GM10248 (cell line): ENCODE measurements at regions not wholly inside any gene's neighbourhood (a gene's known extent, or its start where the extent isn't known, plus 50 kb on each side); places are given as distances from the start of the nearest gene placed in this dataset.

ENCODE experiments used
- CTCF ChIA-PET: fragments of 300-600 bp; sonication (Branson Sonifier 250); formaldehyde crosslinking; extraction: SDS; loops from one replicate; lab custom pipeline; 2021; ENCODE audit warnings: antibody characterized with exemption; lab: Yijun Ruan, JAX
- POLR2A ChIA-PET: fragments of 350-650 bp; sonication (Branson Sonifier 250); formaldehyde crosslinking; extraction: SDS; loops from one replicate; lab custom pipeline; 2020; ENCODE audit warnings: antibody characterized with exemption; lab: Yijun Ruan, JAX
- DNase-seq: peaks from one replicate; pipeline ENCODE4 v3.0.0; 2012; ENCODE audit errors: extremely low spot score
- TF ChIP-seq, protein P1 (sequence below): IDR thresholded peaks from 2 replicates; pipeline ENCODE4 v1.5.1; 2012; ENCODE audit warnings: mild to moderate bottlenecking, low read depth; ENCODE audit errors: extremely low read depth, missing control alignments, control extremely low read depth

DNA sequence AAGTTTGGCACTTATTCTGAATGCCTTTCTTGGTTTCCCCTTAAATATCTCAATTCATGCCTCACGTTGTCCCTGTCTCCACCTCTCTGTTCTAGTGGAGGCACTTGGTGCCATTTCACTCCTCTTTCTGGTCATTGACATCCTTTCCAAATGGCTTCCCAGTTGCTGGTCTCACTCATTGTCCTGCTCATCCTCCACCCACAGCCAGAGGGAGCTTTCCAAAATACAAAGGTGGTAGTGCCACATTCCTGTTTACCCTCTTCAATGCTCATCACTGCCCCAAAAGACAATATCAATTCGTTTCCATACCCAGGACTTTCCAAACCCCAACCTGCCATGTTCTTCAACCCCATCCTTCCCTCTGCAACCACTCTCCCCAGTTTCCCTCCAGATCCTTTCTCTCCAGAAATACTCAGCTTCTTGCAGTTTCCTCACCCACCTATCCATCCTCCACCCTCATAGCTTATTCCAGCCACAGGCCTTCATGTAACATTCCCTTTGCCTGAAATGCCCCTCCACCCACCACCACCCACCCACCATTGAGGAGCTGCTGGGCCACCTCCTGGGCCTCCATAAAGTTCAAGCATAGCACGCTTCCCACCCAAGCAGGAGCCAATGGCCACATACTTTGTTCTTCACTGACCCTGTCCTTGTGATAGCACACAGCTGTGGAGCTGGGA lies 63.1 kb upstream of the ADRB1 start:
- POLR2A ChIA-PET: no interaction called here
- TF ChIP-seq, protein P1, sequence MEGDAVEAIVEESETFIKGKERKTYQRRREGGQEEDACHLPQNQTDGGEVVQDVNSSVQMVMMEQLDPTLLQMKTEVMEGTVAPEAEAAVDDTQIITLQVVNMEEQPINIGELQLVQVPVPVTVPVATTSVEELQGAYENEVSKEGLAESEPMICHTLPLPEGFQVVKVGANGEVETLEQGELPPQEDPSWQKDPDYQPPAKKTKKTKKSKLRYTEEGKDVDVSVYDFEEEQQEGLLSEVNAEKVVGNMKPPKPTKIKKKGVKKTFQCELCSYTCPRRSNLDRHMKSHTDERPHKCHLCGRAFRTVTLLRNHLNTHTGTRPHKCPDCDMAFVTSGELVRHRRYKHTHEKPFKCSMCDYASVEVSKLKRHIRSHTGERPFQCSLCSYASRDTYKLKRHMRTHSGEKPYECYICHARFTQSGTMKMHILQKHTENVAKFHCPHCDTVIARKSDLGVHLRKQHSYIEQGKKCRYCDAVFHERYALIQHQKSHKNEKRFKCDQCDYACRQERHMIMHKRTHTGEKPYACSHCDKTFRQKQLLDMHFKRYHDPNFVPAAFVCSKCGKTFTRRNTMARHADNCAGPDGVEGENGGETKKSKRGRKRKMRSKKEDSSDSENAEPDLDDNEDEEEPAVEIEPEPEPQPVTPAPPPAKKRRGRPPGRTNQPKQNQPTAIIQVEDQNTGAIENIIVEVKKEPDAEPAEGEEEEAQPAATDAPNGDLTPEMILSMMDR: peak; percentile 13
- no peak for DNase-seq
- CTCF ChIA-PET: interaction anchor here (1.0 to 3.4 kb wide), 6 partner anchors 10 to 27 kb away, joined by 3 to 10 read pairs (median 4); no protein-coding TSS in a partner anchor

- POLR2A ChIA-PET: interaction anchor here (0.6 kb wide), 1 partner anchor 26 kb away, joined by 3 read pairs; no protein-coding TSS in a partner anchor
- no peak for DNase-seq
- CTCF ChIA-PET: interaction anchor here (0.9 to 3.4 kb wide), 10 partner anchors 9 to 121 kb away, joined by 3 to 10 read pairs (median 3); no protein-coding TSS in a partner anchor
- TF ChIP-seq, protein P1: no peak
Observed at GRCh38 chr10:113982296-113982695, 61.4 kb upstream of the ADRB1 start.

- peak; percentile 33 for DNase-seq
- TF ChIP-seq, protein P1: no peak
- CTCF ChIA-PET: interaction anchor here (0.9 to 3.4 kb wide), 11 partner anchors 9 to 122 kb away, joined by 3 to 10 read pairs (median 3); no protein-coding TSS in a partner anchor
- POLR2A ChIA-PET: interaction anchor here (0.6 kb wide), 1 partner anchor 25 kb away, joined by 3 read pairs; no protein-coding TSS in a partner anchor
Observed at GRCh38 chr10:113982769-113983168, 60.9 kb upstream of the ADRB1 start.

DNA sequence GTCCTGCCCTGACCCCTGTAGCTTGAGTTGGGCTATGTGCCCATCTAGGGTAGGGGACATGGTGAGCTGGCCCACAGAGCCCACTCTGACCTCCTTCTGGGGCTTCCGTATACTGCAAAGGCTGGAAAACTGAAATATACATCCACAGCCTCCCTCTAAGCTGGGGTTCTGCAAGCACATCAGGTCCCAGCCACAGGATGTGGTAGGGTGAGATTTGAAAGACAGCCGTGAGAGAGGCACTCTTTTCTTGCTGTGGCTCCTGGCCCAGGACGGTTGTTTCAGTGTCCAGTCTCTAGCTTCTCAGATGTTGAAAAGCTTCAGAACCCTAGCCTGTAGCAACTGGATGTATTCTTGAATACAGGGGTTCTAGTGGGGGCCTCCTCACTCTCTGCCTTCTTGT lies 60.1 kb upstream of the ADRB1 start:
- no peak for DNase-seq
- POLR2A ChIA-PET: no interaction called here
- CTCF ChIA-PET: interaction anchor here (1.0 to 3.4 kb wide), 8 partner anchors 12 to 122 kb away, joined by 3 to 10 read pairs (median 4); no protein-coding TSS in a partner anchor
- TF ChIP-seq, protein P1: no peak

DNA sequence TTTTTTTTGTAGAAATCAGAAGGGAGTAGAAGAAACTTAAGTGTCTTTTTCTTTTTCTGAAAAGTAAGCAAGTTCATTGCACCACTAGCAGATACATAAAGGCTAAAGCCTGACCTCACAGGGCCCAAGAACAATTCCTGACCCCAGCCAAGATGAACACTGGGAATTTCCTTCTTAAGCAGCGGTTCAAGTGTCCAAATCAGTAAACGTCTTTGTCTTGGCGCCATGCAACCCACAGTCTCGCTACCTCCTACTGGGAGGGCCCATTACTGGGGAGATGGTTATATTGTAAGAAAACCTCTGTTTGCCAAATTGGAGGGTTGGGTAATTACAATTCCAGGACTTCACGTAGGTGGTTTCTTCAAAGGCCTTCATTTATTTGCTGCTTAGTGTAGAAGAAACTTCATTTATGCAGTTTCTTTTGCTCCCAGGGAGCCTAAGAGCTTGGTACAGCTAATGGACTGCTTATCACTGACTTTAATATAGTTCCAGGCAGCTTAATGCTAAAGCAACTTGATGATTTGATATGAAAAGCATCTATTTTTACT lies 58.3 kb upstream of the ADRB1 start:
- ChIA-PET POLR2A (no interaction called here), CTCF (interaction anchor here (0.6 to 1.5 kb wide), 3 partner anchors 10 to 62 kb away, joined by 3 read pairs; no protein-coding TSS in a partner anchor)
- DNase-seq: no peak
- TF ChIP-seq, protein P1: no peak

GRCh38 chr10:113986316-113986715 lies 57.4 kb upstream of the ADRB1 start:
- DNase-seq: no peak
- ChIA-PET CTCF (interaction anchor here (0.9 to 1.5 kb wide), 2 partner anchors 9 to 11 kb away, joined by 3 read pairs; no protein-coding TSS in a partner anchor), POLR2A (no interaction called here)
- TF ChIP-seq, protein P1: no peak
